ENCODE measurements at regions not wholly inside any gene's neighbourhood (a gene's known extent, or its start where the extent isn't known, plus 50 kb on each side); places are given as distances from the start of the nearest gene placed in this dataset.

DNA sequence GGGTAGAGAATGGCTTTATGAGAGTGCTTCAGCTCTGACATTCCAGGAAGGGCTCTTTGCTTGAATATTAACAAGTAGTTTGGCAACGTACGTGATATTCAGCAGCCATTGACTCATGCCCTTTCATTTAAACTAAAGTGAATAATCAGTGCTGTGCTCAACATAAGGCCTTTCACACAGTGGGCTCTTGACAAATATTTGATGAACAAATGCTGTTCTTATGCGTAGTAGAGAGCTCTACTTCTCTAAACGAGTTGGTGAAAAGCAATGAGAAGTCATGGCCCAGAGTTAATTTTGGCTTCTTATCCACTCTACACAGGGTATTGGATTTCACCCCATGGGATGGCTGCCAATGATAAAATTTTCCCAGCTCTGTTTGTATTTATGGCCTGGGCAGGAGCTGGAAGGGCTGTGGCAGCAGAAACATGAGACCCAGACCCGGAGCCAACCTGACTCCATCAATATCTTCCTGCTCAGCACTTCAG is 338.9 kb downstream of the CCDC85A start:
- H3K36me3 Mint-ChIP-seq, result no peaks in the 10 kb centered on the region
- H3K4me3 Mint-ChIP-seq, result no peak overlapping the region
- Histone ChIP-seq H3K4me3 (ENCODE audit: low read length) (no peak overlapping the region), H3K4me1 (ENCODE audit: insufficient read depth, low read length) (no peaks in the 10 kb centered on the region), H3K27me3 (ENCODE audit: insufficient read depth, low read length, poor library complexity, severe bottlenecking) (no peaks in the 10 kb centered on the region), H3K27ac (ENCODE audit: low read depth, low read length) (no peak overlapping the region), H3K9me3 (ENCODE audit: low read length) (no peaks in the 10 kb centered on the region), H3K36me3 (ENCODE audit: insufficient read depth, low read length) (no peaks in the 10 kb centered on the region)
- no peak for DNase-seq
- peaks cover 0 to 2% of the 10 kb centered on the region in 2 donors for H3K27me3 Mint-ChIP-seq
- H3K4me1 Mint-ChIP-seq, result no peaks in the 10 kb centered on the region
- CTCF ChIA-PET, result no interaction called here
- no peak overlapping the region for H3K27ac Mint-ChIP-seq
- POLR2A ChIA-PET, result no interaction called here
- peaks cover 3 to 29% (median 7%) of the 10 kb centered on the region in 5 donors for H3K9me3 Mint-ChIP-seq

DNA sequence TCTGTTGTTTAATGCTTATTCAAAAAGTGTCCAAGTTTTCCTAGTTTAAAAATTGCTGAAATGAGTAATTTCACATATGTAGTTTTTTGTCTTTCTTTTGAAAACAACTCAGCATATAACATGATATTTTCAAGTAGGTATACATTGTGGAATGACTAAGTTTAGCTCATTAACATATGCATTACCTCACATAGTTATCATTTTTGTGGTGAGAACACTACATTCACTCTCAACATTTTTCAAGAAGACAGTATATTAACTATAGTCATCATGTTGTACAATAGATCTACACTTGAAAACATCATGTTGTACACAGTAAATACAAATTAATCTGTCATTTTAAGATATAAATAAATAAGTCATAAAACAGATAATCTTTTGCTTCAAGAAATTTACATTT is 340.0 kb downstream of the CCDC85A start:
- POLR2A ChIA-PET, result no interaction called here
- Histone ChIP-seq H3K9me3 (ENCODE audit: low read length) (no peaks in the 10 kb centered on the region), H3K36me3 (ENCODE audit: insufficient read depth, low read length) (no peaks in the 10 kb centered on the region), H3K27ac (ENCODE audit: low read depth, low read length) (no peak overlapping the region), H3K27me3 (ENCODE audit: insufficient read depth, low read length, poor library complexity, severe bottlenecking) (no peaks in the 10 kb centered on the region), H3K4me1 (ENCODE audit: insufficient read depth, low read length) (no peaks in the 10 kb centered on the region), H3K4me3 (ENCODE audit: low read length) (no peak overlapping the region)
- Mint-ChIP-seq H3K4me3 (no peak overlapping the region), H3K27me3 (peaks cover 0 to 2% of the 10 kb centered on the region in 2 donors), H3K9me3 (peaks cover 3 to 34% (median 9%) of the 10 kb centered on the region in 5 donors), H3K27ac (no peak overlapping the region), H3K4me1 (no peaks in the 10 kb centered on the region), H3K36me3 (no peaks in the 10 kb centered on the region)
- CTCF ChIA-PET, result no interaction called here
- DNase-seq, result no peak

DNA sequence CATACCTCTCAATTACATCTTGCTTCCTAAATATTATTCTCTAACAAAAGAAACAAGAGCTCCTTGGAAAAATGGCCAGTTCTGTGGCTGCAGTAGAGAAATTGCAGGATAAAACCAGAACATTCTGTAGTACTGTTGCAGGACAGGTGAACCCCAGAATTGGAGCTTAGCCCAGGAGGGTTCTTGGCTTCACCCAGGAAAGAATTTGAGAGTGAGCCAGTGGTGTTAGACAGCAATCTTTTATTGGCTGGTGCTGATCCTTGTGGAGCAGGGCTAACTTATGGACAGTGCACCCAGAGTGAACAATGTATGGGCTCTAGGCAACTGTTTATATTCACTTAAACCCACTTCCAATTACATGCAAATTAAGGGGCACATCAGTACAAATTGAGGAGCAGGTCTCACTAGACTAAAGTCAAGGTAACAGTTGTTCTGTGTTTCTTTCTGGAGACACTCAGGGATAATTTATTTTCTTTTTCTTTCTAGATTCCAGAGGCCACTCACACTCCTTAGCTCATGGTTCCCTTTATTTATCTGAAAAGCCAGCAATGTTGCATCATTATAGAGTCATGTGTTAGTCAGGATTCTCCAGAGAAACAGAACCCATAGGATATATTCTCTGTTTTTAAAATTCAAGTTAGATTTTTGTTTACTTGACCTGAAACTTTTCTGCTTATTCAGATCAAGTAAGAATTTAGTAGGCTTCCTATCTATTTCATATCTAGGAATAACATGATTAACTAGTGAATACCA is 348.1 kb downstream of the CCDC85A start:
- ChIA-PET CTCF (no interaction called here), POLR2A (no interaction called here)
- DNase-seq, result no peak
- H3K4me1 ChIP-seq (ENCODE audit: insufficient read depth, low read length), result no peaks in the 10 kb centered on the region
- Mint-ChIP-seq H3K27me3 (no peaks in the 10 kb centered on the region), H3K36me3 (no peaks in the 10 kb centered on the region), H3K27ac (no peak overlapping the region), H3K9me3 (peaks cover 0 to 22% (median 11%) of the 10 kb centered on the region in 5 donors), H3K4me1 (no peaks in the 10 kb centered on the region), H3K4me3 (no peak overlapping the region)
- H3K4me3 ChIP-seq (ENCODE audit: low read length), result no peak overlapping the region
- H3K36me3 ChIP-seq (ENCODE audit: insufficient read depth, low read length), result no peaks in the 10 kb centered on the region
- no peaks in the 10 kb centered on the region for H3K27me3 ChIP-seq (ENCODE audit: insufficient read depth, low read length, poor library complexity, severe bottlenecking)
- H3K27ac ChIP-seq (ENCODE audit: low read depth, low read length), result no peak overlapping the region
- no peaks in the 10 kb centered on the region for H3K9me3 ChIP-seq (ENCODE audit: low read length)

DNA sequence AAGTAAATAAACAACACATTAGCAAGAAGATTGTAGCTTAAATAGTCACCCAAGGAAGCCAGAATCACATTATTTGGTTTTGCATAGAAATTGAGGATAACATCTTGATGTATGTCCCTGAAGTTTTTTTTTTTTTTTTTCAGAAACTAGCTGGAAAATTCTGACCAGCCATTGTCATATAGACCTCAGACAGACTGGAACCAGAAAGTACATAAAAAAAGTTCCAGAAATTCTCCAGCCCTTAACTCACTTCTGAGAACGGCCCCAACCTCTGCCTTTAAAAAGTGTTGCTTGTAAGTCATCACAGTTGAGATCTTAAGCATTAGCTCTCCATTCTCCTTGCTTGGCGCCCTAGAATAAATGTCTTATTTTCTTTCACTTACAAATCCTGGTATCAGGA is 350.5 kb downstream of the CCDC85A start:
- no peaks in the 10 kb centered on the region for H3K9me3 ChIP-seq (ENCODE audit: low read length)
- Mint-ChIP-seq H3K9me3 (peaks cover 0 to 19% (median 9%) of the 10 kb centered on the region in 5 donors), H3K27me3 (no peaks in the 10 kb centered on the region), H3K4me1 (no peaks in the 10 kb centered on the region), H3K4me3 (no peak overlapping the region), H3K27ac (no peak overlapping the region), H3K36me3 (no peaks in the 10 kb centered on the region)
- no peaks in the 10 kb centered on the region for H3K4me1 ChIP-seq (ENCODE audit: insufficient read depth, low read length)
- POLR2A ChIA-PET, result no interaction called here
- no peaks in the 10 kb centered on the region for H3K36me3 ChIP-seq (ENCODE audit: insufficient read depth, low read length)
- no peaks in the 10 kb centered on the region for H3K27me3 ChIP-seq (ENCODE audit: insufficient read depth, low read length, poor library complexity, severe bottlenecking)
- no peak overlapping the region for H3K27ac ChIP-seq (ENCODE audit: low read depth, low read length)
- CTCF ChIA-PET, result no interaction called here
- no peak for DNase-seq
- no peak overlapping the region for H3K4me3 ChIP-seq (ENCODE audit: low read length)

DNA sequence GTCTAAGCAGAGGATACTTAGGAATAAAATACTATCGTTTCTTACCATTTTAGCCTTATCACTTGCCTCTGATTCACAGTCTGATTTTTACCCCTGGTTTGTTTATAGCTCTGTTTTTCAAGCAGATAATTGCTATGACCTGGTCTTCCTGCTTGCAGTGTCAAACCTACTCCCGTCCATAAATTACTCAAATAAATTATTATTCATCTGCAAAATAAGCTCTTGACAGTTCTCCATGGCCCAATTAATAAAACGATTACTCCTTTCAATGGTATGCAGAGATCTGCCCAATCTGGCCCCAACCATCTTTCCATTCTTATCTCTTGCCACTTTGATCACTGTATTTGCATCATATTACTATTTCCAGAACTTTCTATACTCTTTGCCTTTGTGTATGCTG is 354.0 kb downstream of the CCDC85A start:
- H3K4me1 Mint-ChIP-seq, result no peaks in the 10 kb centered on the region
- H3K9me3 Mint-ChIP-seq, result peaks cover 3 to 28% (median 17%) of the 10 kb centered on the region in 5 donors
- H3K27me3 Mint-ChIP-seq, result no peaks in the 10 kb centered on the region
- Histone ChIP-seq H3K4me1 (ENCODE audit: insufficient read depth, low read length) (no peaks in the 10 kb centered on the region), H3K27me3 (ENCODE audit: insufficient read depth, low read length, poor library complexity, severe bottlenecking) (no peaks in the 10 kb centered on the region), H3K9me3 (ENCODE audit: low read length) (no peaks in the 10 kb centered on the region), H3K4me3 (ENCODE audit: low read length) (no peak overlapping the region), H3K36me3 (ENCODE audit: insufficient read depth, low read length) (no peaks in the 10 kb centered on the region), H3K27ac (ENCODE audit: low read depth, low read length) (no peak overlapping the region)
- no peak overlapping the region for H3K4me3 Mint-ChIP-seq
- no peak for DNase-seq
- no peak overlapping the region for H3K27ac Mint-ChIP-seq
- no peaks in the 10 kb centered on the region for H3K36me3 Mint-ChIP-seq
- POLR2A ChIA-PET, result no interaction called here
- CTCF ChIA-PET, result no interaction called here

DNA sequence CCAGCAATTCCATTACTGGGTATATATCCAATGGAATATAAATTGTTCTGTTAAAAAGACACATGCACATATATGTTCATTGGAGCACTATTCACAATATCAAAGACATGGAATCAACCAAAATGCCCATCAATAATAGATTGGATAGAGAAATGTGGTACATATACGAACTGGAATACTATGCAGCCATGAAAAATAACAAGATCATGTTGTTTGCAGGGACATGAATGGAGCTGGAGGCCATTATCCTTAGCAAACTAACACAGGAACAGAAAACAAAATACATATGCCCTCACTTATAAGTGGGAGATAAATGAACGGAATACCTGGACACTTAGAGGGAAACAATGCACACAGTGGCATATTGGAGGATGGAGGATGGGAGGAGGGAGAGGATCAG is 355.8 kb downstream of the CCDC85A start:
- DNase-seq, result no peak
- Mint-ChIP-seq H3K27me3 (no peaks in the 10 kb centered on the region), H3K4me3 (no peak overlapping the region), H3K4me1 (no peaks in the 10 kb centered on the region), H3K27ac (no peak overlapping the region), H3K36me3 (no peaks in the 10 kb centered on the region), H3K9me3 (peaks cover 3 to 25% (median 17%) of the 10 kb centered on the region in 5 donors)
- H3K4me1 ChIP-seq (ENCODE audit: insufficient read depth, low read length), result no peaks in the 10 kb centered on the region
- CTCF ChIA-PET, result no interaction called here
- H3K27ac ChIP-seq (ENCODE audit: low read depth, low read length), result no peak overlapping the region
- POLR2A ChIA-PET, result no interaction called here
- no peak overlapping the region for H3K4me3 ChIP-seq (ENCODE audit: low read length)
- no peaks in the 10 kb centered on the region for H3K27me3 ChIP-seq (ENCODE audit: insufficient read depth, low read length, poor library complexity, severe bottlenecking)
- no peaks in the 10 kb centered on the region for H3K9me3 ChIP-seq (ENCODE audit: low read length)
- H3K36me3 ChIP-seq (ENCODE audit: insufficient read depth, low read length), result no peaks in the 10 kb centered on the region

DNA sequence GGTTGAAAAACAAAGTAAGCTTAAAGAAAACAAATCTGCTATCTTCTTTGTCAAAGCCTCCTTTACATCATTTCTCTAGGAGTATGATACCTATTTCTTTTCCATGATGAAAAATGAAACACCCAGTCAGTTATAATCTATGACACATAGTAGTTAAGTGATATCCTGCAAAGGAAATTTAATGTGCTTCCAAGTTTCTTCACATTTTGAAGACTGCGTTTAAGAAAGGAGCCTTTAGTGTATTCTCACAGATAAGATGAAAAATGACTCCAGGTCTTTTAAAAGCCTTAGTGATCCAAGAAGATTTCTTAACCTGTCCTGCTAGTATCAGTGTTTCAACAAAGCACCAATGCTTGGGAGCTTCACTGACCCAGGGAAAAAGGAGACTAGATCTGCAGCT is 356.7 kb downstream of the CCDC85A start:
- Mint-ChIP-seq H3K4me1 (no peaks in the 10 kb centered on the region), H3K9me3 (peaks cover 3 to 25% (median 13%) of the 10 kb centered on the region in 5 donors), H3K27me3 (no peaks in the 10 kb centered on the region), H3K4me3 (no peak overlapping the region), H3K36me3 (no peaks in the 10 kb centered on the region), H3K27ac (no peak overlapping the region)
- Histone ChIP-seq H3K27ac (ENCODE audit: low read depth, low read length) (no peak overlapping the region), H3K27me3 (ENCODE audit: insufficient read depth, low read length, poor library complexity, severe bottlenecking) (no peaks in the 10 kb centered on the region), H3K36me3 (ENCODE audit: insufficient read depth, low read length) (no peaks in the 10 kb centered on the region), H3K4me1 (ENCODE audit: insufficient read depth, low read length) (no peaks in the 10 kb centered on the region), H3K9me3 (ENCODE audit: low read length) (no peaks in the 10 kb centered on the region), H3K4me3 (ENCODE audit: low read length) (no peak overlapping the region)
- ChIA-PET POLR2A (no interaction called here), CTCF (no interaction called here)
- no peak for DNase-seq

DNA sequence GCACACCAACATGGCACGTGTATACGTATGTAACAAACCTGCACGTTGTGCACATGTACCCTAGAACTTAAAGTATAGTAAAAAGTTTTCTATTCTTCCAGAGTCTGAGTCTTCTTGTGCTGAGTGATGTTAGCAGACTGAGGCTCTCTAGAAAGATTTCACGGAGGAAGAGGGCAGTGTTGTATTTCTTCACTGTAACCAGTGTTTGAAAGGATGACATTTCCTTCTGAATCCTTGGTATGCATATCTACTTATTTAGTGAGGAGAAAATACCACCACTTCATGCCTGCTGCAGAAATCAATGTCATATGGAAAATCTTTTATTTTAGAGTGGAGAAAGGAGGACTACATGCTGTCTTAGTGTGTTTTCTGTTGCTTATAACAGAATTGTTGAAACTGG is 357.1 kb downstream of the CCDC85A start:
- no peak overlapping the region for H3K27ac Mint-ChIP-seq
- no peaks in the 10 kb centered on the region for H3K36me3 ChIP-seq (ENCODE audit: insufficient read depth, low read length)
- H3K4me3 Mint-ChIP-seq, result no peak overlapping the region

More for the DNA sequence above, 357.1 kb downstream of the CCDC85A start:
- peaks cover 3 to 25% (median 13%) of the 10 kb centered on the region in 5 donors for H3K9me3 Mint-ChIP-seq
- H3K4me1 Mint-ChIP-seq, result no peaks in the 10 kb centered on the region
- Histone ChIP-seq H3K9me3 (ENCODE audit: low read length) (no peaks in the 10 kb centered on the region), H3K27ac (ENCODE audit: low read depth, low read length) (no peak overlapping the region), H3K4me1 (ENCODE audit: insufficient read depth, low read length) (no peaks in the 10 kb centered on the region), H3K4me3 (ENCODE audit: low read length) (no peak overlapping the region), H3K27me3 (ENCODE audit: insufficient read depth, low read length, poor library complexity, severe bottlenecking) (no peaks in the 10 kb centered on the region)
- ChIA-PET POLR2A (no interaction called here), CTCF (no interaction called here)
- no peak for DNase-seq
- no peaks in the 10 kb centered on the region for H3K27me3 Mint-ChIP-seq
- no peaks in the 10 kb centered on the region for H3K36me3 Mint-ChIP-seq

Measured in CD8-positive, alpha-beta memory T cell (primary cell).